ENCODE measurements at regions not wholly inside any gene's neighbourhood (a gene's known extent, or its start where the extent isn't known, plus 50 kb on each side); places are given as distances from the start of the nearest gene placed in this dataset.
A peak's percentile ranks its signal among the peaks of the same experiment; 100 is the strongest.

- Mint-ChIP-seq H3K27me3 (peaks cover 17% of the 10 kb centered on the region), H3K4me3 (no peak overlapping the region), H3K9me3 (no peaks in the 10 kb centered on the region), H3K4me1 (ENCODE audit: unreplicated experiment) (peaks cover 30% of the 10 kb centered on the region), H3K36me3 (no peaks in the 10 kb centered on the region), H3K27ac (no peak overlapping the region)
- DNase-seq (ENCODE audit: extremely low spot score, unreplicated experiment) = no peak
- no peak for TF ChIP-seq CTCF (conservative IDR thresholded peaks at IDR 0.05)
Observed at GRCh38 chr9:134272302-134273023, 53.8 kb upstream of the RXRA start.

GRCh38 chr9:134273647-134274046 lies 52.6 kb upstream of the RXRA start:
- no peak overlapping the region for H3K4me3 Mint-ChIP-seq
- no peak for TF ChIP-seq CTCF (conservative IDR thresholded peaks at IDR 0.05)
- DNase-seq (ENCODE audit: extremely low spot score, unreplicated experiment) = no peak
- no peaks in the 10 kb centered on the region for H3K9me3 Mint-ChIP-seq
- H3K4me1 Mint-ChIP-seq (ENCODE audit: unreplicated experiment) = peaks cover 18% of the 10 kb centered on the region
- H3K27ac Mint-ChIP-seq = no peak overlapping the region
- no peaks in the 10 kb centered on the region for H3K36me3 Mint-ChIP-seq
- H3K27me3 Mint-ChIP-seq = peaks cover 17% of the 10 kb centered on the region

GRCh38 chr9:134275375-134275774 lies 50.9 kb upstream of the RXRA start:
- Mint-ChIP-seq H3K36me3 (no peaks in the 10 kb centered on the region), H3K4me3 (no peak overlapping the region), H3K27ac (no peak overlapping the region), H3K9me3 (no peaks in the 10 kb centered on the region), H3K27me3 (peaks cover 14% of the 10 kb centered on the region), H3K4me1 (ENCODE audit: unreplicated experiment) (peaks cover 14% of the 10 kb centered on the region)
- TF ChIP-seq CTCF (conservative IDR thresholded peaks at IDR 0.05) = peak; percentile 24
- no peak for DNase-seq (ENCODE audit: extremely low spot score, unreplicated experiment)

- Mint-ChIP-seq H3K4me1 (ENCODE audit: unreplicated experiment) (peaks cover 18% of the 10 kb centered on the region), H3K27ac (no peak overlapping the region), H3K27me3 (peaks cover 19% of the 10 kb centered on the region), H3K9me3 (no peaks in the 10 kb centered on the region), H3K36me3 (no peaks in the 10 kb centered on the region), H3K4me3 (no peak overlapping the region)
- TF ChIP-seq CTCF (conservative IDR thresholded peaks at IDR 0.05) = no peak
- no peak for DNase-seq (ENCODE audit: extremely low spot score, unreplicated experiment)
Observed at GRCh38 chr9:134276453-134277245, 49.6 kb upstream of the RXRA start.

Measured in type B pancreatic cell (in vitro differentiated cells).